Stimulated activated CD4-positive, alpha-beta T cell treated with anti-CD3 and anti-CD28 coated beads, Interleukin-1b, Interleukin-23, amount 100 ng/mL, for 48 hours (primary cell): ENCODE measurements at regions not wholly inside any gene's neighbourhood (a gene's known extent, or its start where the extent isn't known, plus 50 kb on each side); places are given as distances from the start of the nearest gene placed in this dataset.

Source experiments
- DNase-seq: peaks from one replicate; pipeline ENCODE4 v3.0.0-alpha.2; 2020

DNA sequence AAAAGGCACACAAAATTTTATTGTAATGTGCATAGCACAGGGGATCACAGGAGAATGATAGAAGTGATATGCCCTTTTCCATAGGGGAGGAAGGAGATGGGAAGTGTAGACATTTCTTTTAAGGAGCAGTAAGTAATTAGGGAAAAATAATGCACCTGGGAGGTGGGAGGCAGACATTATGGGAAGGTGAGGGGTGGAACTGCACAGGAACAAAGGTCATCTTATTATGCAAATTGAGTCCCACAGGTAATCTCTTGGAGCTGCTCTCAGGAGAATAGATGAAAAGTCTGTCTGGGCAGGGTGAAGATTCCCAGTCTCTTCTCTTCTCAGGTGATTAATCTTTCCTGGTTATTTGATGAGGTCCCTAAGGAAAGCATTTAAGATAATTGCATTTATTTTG lies 331.5 kb downstream of the ENC1 start:
- DNase-seq, result no peak

DNA sequence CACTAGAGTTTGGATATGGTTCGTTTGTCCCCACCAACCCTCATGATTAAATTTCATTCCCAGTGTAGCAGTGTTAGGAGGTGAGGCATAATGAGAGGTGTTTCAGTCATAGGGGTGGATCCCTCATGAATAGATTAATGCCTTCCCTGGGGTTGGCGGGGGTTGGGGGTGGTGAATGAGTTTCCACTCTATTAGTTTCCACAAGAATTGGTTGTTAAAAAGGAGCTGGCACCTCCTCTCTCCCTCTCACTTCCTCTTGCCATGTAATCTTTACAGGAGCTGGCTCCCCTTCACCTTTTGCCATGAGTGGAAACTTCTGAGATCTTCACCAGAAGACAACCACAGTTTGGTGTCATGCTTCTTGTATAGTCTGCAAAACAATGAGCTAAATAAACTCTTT lies 333.7 kb downstream of the ENC1 start:
- DNase-seq, result no peak

DNA sequence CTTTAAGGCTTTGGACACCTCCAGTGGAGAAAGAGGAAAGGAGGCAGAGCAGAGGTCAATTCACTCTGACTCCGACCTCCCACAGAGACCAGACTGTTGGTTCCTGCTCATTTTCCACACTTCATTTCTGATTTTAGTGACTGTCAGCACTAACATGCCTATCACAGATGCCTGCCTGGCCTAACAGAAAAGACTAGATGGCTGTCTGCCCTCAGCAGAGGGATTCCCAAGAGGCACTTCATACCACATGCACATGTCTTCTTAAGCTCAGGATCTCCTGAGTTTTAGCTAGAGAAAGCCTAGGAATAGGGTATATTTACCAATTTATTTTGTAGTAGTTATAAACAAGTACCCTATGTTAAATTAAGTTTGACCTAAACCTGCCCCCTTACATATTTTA lies 336.0 kb downstream of the ENC1 start:
- no peak for DNase-seq

DNA sequence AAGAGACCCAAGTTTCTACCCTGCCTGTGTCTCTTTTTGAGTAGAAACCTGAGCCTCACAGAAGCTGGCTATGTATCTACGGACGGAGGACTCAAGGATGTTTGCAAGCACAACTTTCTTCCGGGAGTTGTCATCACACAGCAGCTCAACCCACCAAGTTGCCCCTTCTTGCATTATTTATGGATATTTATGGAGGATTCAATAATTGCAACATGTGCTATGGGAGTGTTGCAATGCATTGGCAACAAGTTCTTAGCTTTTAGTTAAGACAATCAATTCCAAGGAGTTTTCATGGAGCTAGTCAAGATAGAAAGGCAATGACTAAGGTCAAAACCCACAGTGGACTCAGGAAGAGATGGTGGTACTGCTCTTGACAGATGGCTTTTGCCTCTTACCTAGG lies 336.9 kb downstream of the ENC1 start:
- no peak for DNase-seq

DNA sequence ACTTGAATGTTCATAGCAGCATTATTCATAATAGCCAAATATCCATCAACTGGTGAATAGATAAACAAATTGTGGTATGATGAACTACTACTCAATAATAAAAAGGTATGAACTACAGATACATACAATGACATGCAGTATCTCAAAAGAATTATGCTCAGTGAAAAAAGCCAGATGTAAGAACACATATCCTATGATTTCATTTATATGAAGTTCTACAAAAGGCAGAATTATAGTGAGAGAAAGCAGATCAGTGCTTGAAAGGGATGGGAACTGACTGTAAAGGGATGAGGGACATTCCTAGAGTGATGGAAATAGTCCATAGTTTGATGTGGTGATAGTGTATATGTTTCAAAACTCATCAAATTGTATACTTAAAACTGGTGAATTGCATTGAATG lies 339.0 kb downstream of the ENC1 start:
- DNase-seq, result no peak

DNA sequence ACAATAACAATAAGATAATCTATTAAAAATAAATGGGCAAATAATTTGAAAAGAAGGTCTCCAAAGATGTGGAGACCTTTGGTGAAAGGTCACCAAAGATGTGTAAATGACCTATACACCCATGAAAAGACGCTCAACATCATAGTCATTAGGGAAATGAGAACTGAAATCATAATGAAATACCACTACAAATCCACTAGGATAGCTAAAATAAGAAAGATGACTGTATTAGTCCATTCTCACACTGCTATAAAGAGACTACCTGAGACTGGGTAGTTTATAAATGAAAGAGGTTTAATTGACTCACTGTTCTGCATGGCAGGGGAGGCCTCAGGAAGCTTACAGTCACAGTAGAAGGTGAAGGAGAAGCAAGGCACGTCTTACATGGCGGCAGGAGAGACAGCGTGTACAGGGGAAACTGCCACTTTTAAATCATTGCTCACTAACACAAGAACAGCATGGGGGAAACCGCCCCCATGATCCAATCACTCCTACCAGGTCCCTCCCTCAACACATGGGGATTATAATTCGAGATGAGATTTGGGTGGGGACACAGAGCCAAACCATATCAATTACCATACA lies 339.6 kb downstream of the ENC1 start:
- no peak for DNase-seq

DNA sequence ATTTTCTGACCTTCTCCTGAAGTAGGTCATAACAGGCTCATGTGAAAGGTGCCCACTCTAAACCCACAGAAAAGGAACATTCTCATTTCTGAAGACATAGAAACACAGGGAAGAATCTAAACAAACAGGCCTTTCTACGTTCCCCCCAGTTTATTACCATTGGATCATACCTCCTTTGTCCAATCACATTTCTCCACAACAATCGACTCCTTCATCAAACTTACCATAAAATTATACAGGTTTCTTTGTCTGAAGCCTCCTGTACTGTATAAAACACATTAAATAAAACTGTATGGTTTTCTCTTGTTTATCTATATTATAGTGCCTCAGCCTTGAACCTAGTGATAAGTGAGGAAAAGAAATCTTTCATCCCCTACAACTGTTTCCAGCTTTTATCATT lies 340.7 kb downstream of the ENC1 start:
- no peak for DNase-seq

DNA sequence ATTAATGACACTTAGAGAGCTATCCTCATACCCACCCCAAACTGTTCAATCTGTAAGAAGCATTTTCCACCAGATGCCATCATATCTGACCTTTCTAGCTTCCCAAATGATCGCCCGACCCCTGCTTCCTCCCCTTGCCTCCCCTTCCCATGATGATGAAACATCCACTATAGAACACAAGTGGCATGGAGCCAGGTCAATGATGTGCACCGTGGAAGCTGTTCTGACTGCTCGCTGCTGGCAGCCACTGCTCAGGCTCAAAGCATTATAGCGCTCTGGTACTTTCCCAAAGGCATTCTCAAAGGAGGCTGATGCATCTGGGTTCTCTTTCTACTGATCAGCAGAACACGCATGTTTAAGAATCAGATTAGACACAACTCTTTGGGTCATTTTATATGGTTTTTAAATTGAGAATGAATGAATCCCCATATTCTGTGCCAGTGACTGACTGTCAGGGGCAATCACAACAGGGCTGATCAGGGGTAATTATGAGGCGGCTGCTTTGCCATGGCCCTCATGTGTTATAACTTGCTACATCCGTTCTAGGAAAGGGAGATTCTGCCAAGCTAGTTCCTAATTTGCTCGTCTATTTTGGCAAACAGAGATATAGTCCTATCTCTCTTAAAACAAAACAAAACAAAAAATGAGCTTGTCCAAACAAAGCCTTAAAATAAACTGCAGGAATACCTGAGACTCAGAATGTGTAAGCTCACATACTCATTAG lies 343.7 kb downstream of the ENC1 start:
- no peak for DNase-seq

DNA sequence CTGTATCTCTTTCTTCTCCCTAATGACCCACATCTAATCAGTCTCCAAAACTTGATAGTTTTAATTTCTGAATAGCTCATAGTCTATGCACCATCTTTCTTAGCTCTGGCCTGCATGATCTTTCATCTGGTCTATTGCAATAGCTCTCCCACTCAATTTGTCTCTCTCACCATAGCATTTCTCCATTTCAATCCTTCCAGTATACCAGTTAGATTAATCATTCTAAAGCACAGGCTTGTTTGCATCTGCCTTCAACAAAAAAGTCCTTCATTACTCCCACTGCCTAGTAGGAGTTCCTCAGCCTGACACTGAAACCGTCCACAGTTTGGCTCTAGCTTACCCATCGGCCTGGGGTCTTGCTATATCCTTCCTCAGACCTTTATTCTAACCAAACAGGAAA lies 344.9 kb downstream of the ENC1 start:
- no peak for DNase-seq

DNA sequence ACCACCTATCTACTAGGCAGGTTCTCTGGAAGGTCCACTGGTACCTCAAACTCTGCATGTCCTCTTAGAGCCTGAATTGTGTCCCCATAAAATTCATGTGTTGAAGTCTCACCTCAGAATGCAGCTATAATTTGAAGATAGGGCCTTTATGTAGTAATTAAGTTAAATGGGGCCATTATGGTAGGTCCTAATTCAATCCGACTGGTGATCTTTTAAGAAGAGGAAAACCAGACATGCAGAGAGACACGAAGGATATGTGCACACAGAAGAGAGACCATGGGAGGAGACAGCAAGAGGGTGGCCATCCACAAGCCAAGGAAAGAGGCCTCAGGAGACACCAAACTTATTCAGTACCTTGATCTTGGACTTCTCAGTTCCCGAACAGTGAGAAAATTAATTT lies 345.4 kb downstream of the ENC1 start:
- DNase-seq, result no peak

DNA sequence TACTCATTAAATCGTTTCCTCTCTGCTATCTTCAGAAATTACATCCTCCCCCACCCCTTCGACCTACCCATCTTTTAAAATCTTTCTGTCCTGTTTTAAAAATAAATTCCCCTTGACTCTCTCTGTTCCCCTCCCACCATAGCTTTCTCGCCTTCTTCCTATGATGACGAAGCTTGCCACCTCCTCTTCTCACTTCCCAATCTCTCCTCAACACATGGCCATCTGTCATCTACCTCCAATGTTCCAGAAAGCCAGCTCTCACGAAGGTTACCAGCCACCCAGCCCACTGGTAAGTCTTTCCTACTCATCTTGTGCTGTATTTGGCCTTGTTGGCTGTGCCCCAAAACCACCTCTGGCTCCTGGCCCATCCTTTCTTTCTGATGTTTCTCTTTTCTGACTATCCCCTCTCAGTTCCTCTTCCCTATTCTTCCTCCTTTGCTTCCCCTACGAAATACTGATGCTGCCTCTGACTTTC lies 346.3 kb downstream of the ENC1 start:
- DNase-seq, result no peak

DNA sequence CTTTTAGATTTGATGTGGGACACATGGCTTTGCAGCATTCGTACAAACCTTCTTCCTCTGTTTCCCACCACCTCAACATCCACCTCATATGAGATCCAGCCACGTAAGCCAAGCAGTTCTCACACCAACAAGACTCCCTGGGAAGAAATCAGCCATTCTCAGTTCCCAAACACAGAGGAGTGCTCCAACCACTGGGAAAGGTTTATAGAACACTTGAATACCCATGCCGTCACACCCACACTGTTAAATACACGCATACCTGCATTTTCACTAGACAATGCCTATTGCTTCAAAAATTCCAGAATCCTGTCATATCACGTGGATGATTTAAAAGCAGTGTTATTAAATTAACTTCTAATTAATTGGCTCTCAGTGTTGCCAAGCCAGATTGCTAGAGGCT lies 347.3 kb downstream of the ENC1 start:
- no peak for DNase-seq

DNA sequence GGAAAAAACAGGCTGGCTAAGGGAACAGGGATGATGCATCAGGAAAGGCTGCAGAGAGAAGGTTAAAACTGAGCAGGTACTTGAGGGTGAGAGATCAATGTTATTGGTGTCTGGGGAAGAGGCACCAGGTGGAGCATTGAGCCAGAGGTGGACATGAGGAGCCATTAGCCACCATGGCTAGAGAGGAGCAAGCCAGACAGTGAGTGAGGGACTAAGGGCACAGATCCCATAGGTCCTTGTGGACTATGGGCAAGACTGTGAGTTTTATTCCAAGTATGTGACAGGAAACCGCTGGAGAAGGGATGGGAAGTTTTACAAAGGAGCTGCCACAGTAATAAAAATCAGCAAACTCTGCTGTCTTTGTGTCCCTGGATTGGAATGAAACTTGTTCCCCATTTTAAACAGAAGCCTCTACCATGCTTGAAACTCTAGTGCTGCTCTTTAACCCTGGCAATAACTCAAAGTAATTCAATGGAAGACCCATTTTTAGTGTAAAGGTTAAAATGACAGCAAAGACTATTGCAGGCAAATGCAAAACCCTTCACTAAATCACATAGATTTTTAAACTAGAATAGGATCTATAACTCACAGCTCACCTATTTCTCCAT lies 349.8 kb downstream of the ENC1 start:
- DNase-seq, result no peak

DNA sequence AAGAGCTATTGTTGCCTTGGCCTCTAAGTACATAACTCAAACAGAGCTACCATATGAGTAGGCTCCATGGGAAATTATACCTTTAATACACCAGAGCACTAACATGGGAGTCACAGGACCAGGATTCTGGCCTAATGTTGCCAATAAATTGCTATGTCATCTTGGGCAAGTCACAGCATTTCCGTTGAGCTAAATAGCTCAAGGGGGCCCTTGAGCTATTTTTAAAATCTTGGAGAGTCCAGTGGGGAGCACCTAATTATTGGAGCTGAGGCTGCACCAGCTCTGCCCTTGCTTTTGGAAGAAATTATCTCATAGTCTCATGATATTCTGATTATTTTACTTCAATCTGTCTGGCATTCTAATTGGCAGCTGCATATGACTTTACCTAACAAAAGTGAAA lies 350.8 kb downstream of the ENC1 start:
- no peak for DNase-seq

DNA sequence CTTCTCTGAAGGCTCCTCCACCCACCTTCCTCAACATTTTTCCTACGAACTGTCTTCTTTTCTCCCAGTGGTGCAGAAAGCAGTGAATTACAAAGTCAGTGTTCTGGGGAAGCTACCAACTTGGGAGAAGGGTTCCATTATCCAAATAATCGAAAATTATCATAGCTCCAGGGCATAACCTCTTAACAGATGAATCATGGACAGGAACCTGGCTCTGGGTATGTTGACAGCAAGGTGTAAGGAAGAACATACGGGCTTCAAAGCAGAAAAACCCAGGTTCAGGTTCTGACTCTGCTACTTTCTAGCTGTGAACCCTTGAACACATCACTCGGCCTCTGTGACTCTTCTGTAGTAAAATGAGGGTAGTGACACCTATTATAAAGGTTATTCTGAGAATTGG lies 351.3 kb downstream of the ENC1 start:
- no peak for DNase-seq

DNA sequence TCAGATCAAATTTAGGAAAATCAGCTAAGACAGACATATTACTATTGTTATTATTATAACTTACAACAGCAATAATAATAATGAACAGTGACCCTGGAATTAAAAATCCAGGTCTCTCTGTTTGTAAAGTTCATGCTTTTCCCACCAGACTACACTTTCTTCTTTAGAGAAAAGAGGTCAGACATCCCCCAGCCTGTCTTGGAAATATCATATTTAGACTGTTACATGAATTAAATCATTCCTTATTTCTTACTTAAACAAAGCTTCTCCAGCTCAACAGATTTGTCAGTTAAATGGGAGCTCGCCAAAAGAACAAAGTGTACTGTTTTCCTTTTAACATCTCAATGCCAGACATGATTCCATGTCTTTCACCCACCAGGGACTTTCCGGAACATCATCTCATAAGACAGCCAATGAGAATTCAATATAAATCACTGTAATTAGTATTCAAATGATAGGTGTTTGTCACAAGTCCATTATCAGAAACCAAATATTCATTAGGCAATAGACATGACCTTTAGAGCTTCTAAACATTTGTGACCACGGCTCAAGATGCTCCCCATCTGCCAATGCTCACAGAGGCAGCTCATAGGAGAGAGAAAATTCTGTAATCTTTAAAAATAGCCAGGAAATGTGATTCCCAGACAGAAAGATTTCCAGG lies 351.9 kb downstream of the ENC1 start:
- no peak for DNase-seq

DNA sequence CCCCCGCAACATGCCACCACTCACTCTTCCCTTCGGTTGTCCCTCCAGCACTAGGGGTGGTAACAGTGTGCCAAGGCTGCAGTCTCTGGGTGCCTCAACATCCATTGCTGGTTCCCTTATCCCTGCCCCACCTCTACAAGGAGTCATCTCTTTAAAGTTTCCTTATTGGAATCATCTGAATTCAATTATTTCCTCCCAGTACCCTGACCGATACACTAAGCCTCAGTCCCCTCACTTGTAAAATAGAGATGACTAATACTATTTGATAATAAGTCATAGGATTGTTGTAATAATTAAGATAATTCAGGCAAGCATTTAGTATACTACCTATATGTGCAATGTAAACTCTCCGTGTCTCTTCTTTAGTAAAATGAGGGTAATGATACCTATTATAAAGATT lies 352.5 kb downstream of the ENC1 start:
- DNase-seq, result no peak

DNA sequence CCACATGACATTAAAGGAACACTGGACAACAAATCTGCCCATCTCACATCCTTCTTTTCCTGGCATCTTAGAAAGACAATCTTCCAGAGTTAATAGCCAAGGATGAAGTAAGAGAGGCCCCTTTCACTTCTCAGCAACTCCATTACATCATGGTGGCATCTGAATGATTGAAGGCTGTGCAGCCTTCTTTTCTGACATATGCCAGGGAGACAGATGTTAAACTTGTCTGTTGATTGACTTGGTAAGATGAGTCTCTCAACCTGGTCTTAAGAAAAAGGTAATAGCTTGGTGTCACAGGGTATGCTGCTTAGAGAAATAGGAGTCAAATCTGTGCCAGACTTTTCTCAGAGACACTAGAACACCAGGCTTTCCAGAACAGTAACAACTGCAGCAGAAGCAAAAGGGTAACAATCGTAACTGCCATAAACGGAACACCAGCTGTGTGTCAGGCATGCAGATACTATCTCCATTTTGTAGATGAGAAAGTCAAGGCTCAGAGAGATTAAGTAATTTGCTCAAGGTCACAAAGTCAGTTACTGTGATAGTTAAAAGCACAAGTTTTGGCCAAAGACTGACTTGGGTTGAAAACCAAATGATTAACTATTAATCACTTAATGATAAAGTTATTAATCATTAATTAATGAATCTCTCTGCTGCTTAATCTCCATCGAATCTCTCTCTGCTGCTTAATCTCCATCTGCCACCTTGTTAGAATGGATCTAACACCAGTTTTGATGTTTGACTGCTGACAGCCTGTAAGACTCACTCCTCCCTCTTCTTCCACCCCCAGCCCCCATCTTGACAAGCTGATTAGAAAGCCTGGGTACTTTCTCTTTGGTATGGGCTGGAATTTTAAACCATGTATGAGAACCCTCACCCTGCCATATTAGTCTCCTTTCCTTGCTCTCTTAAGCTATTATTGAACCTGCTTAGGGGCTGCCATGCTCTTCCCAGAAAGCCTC lies 353.5 kb downstream of the ENC1 start:
- DNase-seq, result no peak

DNA sequence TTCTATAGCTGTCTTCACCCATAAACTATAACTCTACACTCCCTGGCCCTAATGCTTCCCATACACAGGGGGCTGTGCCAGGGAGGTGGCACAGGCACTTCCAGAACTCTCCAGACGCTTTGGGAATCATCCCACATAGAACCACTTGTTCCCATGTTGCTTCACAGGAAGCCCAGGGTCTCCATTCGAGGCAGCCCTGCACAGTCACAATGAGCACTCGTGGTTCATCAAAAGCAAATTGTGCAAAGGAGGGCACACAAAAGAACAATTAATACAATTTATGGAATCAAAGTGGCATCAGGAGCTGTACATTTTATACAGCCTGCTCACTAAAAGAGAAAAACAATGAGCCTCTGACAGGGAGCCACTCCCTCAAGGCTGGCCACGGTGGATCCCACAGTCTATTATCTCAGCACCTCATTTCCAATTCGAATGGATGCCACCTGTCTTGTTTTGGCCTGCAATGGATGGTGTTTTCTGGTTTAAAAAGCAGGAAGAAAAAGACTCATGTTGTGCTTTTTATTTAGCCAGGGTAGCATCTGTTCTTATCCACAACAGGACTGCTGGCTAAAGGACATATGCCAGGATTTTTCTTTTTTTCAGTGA lies 354.8 kb downstream of the ENC1 start:
- no peak for DNase-seq

DNA sequence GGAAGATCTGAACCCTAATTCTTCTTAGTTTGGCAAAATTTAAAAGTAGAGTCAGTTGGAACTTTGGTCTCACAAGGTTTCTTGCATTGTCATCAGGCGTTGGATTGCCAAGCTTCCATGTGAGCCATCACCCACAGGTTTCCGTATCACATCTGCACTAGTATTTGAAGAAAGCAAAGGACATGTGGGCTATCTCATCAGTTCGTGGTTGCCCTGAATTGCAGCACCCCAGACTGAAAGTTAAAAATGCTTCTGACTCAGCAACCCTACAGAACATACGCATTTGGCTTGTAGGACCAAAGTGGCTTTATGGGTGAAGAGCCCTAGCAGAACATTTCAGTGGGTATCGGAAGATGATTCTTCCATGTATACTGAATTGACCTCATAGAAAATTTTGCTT lies 358.0 kb downstream of the ENC1 start:
- DNase-seq, result no peak

DNA sequence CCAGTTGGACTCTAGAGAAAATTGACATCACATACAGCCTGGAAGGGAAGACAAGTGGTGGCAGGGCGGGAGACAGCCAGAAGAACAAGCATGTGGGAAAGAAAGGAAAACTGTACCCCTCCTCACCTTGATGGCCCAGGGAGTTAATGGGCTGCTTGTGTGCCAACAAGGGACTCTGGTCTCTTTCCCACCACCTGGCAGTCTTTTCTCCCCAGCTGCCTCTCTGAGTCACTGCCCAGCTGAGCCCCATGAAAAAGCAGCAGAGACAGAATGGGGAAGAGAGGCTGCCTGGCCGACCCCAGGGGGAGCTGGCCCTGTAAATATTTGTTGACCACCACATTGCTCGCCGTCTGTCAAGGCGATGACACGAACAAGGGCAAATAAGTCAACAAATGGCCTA lies 359.4 kb downstream of the ENC1 start:
- no peak for DNase-seq

DNA sequence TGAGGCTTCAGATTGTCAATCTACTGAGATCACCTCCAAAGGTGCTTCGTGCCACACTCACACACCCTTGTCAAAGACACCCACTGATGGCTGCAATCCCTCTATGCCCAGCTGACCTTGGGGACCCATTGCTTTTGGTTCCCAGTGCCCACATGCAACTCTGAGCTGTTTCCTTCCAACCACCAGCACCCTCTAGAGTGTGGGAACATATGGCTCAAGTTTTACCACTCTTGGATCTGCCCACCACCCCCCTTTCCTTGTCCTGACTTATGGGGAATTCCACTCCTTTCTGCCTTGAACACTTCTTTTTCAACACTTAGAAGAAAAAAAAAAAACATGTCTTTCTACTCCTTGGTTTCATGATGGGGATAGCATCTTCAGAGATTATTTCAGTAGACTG lies 360.2 kb downstream of the ENC1 start:
- no peak for DNase-seq

DNA sequence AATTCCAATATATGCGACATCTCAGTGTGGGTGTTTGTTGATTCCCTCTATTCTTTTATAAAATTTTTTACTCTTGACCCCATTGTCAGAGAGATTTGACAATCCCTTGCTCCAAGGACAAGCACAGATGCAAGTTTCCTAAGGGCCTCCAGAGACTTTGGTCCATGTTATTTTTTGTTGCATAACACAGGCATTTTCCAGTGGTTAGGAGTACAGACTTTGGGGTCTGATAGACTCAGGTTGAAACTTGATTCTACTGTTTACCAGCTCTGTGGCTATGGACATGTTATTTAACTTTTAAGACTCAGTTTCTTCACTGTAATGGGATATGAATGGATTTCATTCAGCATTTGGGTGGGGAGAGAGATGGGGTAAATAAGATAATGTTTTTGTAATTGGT lies 361.3 kb downstream of the ENC1 start:
- no peak for DNase-seq
